ENCODE measurements at regions not wholly inside any gene's neighbourhood (a gene's known extent, or its start where the extent isn't known, plus 50 kb on each side); places are given as distances from the start of the nearest gene placed in this dataset.

DNA sequence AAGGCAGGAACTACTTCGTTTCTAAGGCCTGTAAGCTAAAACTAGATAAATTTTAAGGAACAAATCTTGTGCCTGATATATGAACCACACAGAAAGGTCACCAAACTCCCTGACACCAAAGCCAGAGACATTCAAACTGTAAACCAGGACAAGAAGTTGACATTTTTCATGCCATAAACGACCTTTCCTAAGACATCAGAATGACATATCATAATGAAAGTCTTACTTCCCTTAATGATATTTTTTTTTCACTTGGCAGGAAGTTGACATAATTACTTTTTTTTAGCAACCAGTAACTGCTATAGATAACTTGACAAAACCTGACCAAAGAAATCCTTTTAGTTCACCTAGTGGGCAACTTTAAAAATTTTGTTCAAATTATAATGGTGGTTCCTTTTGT lies 231.5 kb upstream of the AGTR2 start:
- no peak for DNase-seq
- peaks cover 0 to 5% (median 0%) of the 10 kb centered on the region in 6 donors for H3K9me3 Mint-ChIP-seq
- no peak overlapping the region for H3K27ac Mint-ChIP-seq
- H3K36me3 Mint-ChIP-seq, result no peaks in the 10 kb centered on the region
- H3K27me3 Mint-ChIP-seq (ENCODE audit: low read depth in 3 of 3), result peaks cover 0 to 13% (median 7%) of the 10 kb centered on the region in 3 donors
- no peak overlapping the region for H3K4me3 Mint-ChIP-seq
- H3K4me1 Mint-ChIP-seq, result peaks cover 3 to 11% of the 10 kb centered on the region in 2 donors

DNA sequence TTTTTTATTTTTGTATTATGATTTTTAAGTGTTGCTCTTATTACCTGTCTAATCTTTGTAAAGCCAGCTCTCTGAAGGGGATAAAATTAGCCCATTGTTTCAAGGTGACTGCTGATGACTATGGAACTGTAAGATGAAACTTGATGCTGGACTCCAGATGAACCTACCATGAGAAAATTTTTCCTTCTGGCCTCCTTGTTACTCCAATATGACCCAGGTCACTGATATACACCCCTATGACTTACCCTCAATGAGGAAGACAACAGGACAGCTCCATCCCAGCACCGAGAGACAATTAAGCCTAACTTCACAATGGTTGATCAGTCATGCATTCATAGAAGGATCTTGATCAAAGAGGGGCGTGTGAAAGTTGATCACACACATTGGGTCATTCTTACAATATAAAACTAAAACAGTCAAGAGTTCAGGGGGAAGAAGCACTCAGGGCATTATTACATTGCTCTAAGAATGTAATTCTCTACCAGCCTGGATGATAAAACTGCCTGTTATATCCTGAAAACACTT lies 230.8 kb upstream of the AGTR2 start:
- no peak for DNase-seq
- H3K27ac Mint-ChIP-seq, result no peak overlapping the region
- H3K36me3 Mint-ChIP-seq, result no peaks in the 10 kb centered on the region
- no peak overlapping the region for H3K4me3 Mint-ChIP-seq
- H3K27me3 Mint-ChIP-seq (ENCODE audit: low read depth in 3 of 3), result peaks cover 0 to 10% (median 7%) of the 10 kb centered on the region in 3 donors
- peaks cover 0 to 5% (median 0%) of the 10 kb centered on the region in 6 donors for H3K9me3 Mint-ChIP-seq
- peaks cover 3 to 11% of the 10 kb centered on the region in 2 donors for H3K4me1 Mint-ChIP-seq

DNA sequence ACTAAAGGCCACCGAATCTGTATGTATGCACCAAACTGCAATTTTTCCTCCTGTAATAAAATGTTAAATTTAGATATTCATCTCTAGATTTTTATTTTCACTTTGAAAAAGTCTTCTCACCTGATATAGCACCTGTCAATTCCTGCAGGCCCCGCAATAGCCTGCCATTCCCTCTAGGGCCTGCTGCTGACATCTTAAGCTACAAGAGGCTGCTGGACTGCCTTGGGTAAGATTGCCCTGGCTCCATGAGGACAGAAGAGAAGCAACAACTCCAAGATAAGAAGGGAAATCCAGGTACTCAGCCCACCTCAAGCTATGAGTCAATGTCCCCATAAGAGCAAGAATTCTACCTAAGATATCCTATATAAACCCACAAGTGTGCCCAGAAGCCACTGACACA lies 230.2 kb upstream of the AGTR2 start:
- Mint-ChIP-seq H3K36me3 (no peaks in the 10 kb centered on the region), H3K27ac (no peak overlapping the region), H3K9me3 (peaks cover 0 to 5% (median under 1%) of the 10 kb centered on the region in 6 donors), H3K4me3 (no peak overlapping the region), H3K27me3 (ENCODE audit: low read depth in 3 of 3) (peaks cover 0 to 10% (median 7%) of the 10 kb centered on the region in 3 donors), H3K4me1 (peaks cover 3 to 11% of the 10 kb centered on the region in 2 donors)
- no peak for DNase-seq

DNA sequence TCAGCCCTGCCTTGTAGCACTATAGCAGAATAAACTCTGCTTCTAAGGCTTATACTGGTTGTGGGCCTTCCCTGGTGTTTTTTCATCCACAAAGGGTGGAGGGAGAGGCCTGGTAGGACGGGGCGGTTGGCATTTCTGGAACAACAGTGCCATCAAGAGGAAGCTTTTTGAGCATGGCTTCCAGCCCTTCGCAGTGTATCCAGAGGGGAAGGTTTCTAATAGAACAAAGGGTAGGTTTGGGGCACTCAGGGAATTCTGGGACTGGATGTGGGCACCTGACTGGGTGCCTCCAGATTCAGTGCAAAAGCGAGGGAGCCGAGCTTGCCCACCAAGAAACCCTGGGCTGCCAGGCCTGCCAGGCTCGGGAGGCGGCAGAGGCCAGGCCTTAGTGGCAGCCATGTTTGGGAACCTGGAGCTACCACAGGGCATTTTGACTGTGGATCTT lies 229.6 kb upstream of the AGTR2 start:
- Mint-ChIP-seq H3K27ac (no peak overlapping the region), H3K36me3 (no peaks in the 10 kb centered on the region), H3K9me3 (peaks cover 0 to 5% (median under 1%) of the 10 kb centered on the region in 6 donors), H3K4me3 (no peak overlapping the region), H3K27me3 (ENCODE audit: low read depth in 3 of 3) (peaks cover 0 to 10% (median 4%) of the 10 kb centered on the region in 3 donors), H3K4me1 (peaks cover 3 to 11% of the 10 kb centered on the region in 2 donors)
- DNase-seq, result peak; percentile 60 to 71 (median 67)

DNA sequence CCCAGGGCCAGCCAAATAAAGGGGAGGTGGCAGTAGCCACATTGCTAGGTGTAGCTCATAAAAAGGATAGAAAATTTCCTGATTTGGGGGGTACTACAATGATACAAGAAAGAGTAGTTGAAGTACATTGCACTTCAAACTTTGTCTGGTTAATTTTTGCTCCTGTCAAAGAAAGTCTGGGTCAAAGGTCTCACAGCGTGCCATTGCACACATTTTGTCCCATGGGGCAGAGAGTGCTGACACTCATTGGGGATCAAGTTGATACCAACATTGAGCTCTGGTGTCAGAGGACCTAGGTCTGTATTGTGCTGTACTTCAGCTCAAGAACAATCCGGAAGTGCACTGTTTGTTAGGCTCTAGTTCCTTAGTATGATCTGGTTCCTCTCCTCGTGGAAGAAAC lies 229.2 kb upstream of the AGTR2 start:
- H3K4me1 Mint-ChIP-seq, result peaks cover 3 to 11% of the 10 kb centered on the region in 2 donors
- peaks cover 0 to 10% (median under 1%) of the 10 kb centered on the region in 3 donors for H3K27me3 Mint-ChIP-seq (ENCODE audit: low read depth in 3 of 3)
- no peak for DNase-seq
- no peak overlapping the region for H3K27ac Mint-ChIP-seq
- H3K4me3 Mint-ChIP-seq, result no peak overlapping the region
- H3K9me3 Mint-ChIP-seq, result peaks cover 0 to 3% (median 2%) of the 10 kb centered on the region in 6 donors
- H3K36me3 Mint-ChIP-seq, result no peaks in the 10 kb centered on the region

GRCh38 chrX:115946059-115946458 lies 224.5 kb upstream of the AGTR2 start:
- peaks cover 0 to 1% of the 10 kb centered on the region in 2 donors for H3K4me1 Mint-ChIP-seq
- H3K27ac Mint-ChIP-seq, result no peak overlapping the region
- peaks cover 0 to 5% (median 2%) of the 10 kb centered on the region in 6 donors for H3K9me3 Mint-ChIP-seq
- peaks cover 0 to 7% (median 6%) of the 10 kb centered on the region in 3 donors for H3K27me3 Mint-ChIP-seq (ENCODE audit: low read depth in 3 of 3)
- DNase-seq, result no peak
- H3K4me3 Mint-ChIP-seq, result no peak overlapping the region
- H3K36me3 Mint-ChIP-seq, result no peaks in the 10 kb centered on the region

- peaks cover 0 to 6% (median 6%) of the 10 kb centered on the region in 3 donors for H3K27me3 Mint-ChIP-seq (ENCODE audit: low read depth in 3 of 3)
- H3K27ac Mint-ChIP-seq, result no peak overlapping the region
- no peak for DNase-seq
Observed at GRCh38 chrX:115948018-115948923, 222.3 kb upstream of the AGTR2 start.

GRCh38 chrX:115949900-115950822 lies 220.4 kb upstream of the AGTR2 start:
- Mint-ChIP-seq H3K4me1 (no peaks in the 10 kb centered on the region), H3K4me3 (no peak overlapping the region)
- peak in 2 of 3 donors; percentile 14 to 18 for DNase-seq

More at GRCh38 chrX:115948018-115948923, 222.3 kb upstream of the AGTR2 start:
- H3K9me3 Mint-ChIP-seq, result peaks cover 0 to 5% (median 2%) of the 10 kb centered on the region in 6 donors
- no peak overlapping the region for H3K4me3 Mint-ChIP-seq
- no peaks in the 10 kb centered on the region for H3K36me3 Mint-ChIP-seq
- no peaks in the 10 kb centered on the region for H3K4me1 Mint-ChIP-seq

DNA sequence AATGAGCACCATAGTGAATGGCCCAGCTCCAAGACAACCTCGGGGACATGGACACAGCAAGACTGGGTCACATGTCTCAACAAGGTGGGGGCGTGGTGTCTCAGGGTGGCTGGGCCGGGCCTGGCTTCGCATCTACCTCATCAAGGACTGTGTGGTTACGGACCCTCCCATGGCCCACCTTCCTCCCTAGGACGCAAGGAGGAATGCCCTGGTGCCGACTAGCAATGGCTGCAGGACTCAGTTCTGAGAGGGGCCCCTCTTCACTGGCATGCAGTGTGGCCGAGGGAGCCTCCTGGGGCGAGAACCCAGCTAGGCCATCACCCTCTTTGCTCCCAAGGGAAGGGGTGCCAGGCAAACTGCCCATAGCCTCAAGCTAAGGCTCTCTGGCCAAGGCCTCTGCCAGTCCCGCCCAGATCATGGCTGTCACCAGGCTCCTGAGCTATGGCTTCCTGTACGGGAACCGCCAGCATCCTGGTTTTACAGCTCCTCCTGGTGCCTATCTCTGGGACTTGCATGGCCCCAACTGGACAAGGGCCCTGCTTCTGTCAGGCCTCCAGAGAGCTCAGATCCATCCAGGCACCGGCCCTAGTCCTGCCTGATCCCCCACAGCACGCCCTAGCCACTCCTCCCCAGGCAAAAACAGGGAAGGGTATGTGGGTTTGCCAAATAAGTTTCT lies 218.0 kb upstream of the AGTR2 start:
- H3K27me3 Mint-ChIP-seq (ENCODE audit: low read depth in 3 of 3), result peaks cover 0 to 9% (median 2%) of the 10 kb centered on the region in 3 donors
- H3K27ac Mint-ChIP-seq, result no peak overlapping the region

More at GRCh38 chrX:115949900-115950822, 220.4 kb upstream of the AGTR2 start:
- Mint-ChIP-seq H3K27me3 (ENCODE audit: low read depth in 3 of 3) (peaks cover 0 to 6% (median 2%) of the 10 kb centered on the region in 3 donors), H3K36me3 (no peaks in the 10 kb centered on the region), H3K27ac (no peak overlapping the region), H3K9me3 (peaks cover 0 to 5% (median 2%) of the 10 kb centered on the region in 6 donors)

GRCh38 chrX:115957862-115958490 lies 212.6 kb upstream of the AGTR2 start:
- no peak for DNase-seq
- H3K27me3 Mint-ChIP-seq (ENCODE audit: low read depth in 3 of 3), result peaks cover 0 to 6% (median 4%) of the 10 kb centered on the region in 3 donors
- no peak overlapping the region for H3K27ac Mint-ChIP-seq
- H3K9me3 Mint-ChIP-seq, result peaks cover 0 to 6% (median 2%) of the 10 kb centered on the region in 6 donors
- H3K36me3 Mint-ChIP-seq, result no peaks in the 10 kb centered on the region
- no peaks in the 10 kb centered on the region for H3K4me1 Mint-ChIP-seq
- H3K4me3 Mint-ChIP-seq, result no peak overlapping the region

More for the DNA sequence above, 218.0 kb upstream of the AGTR2 start:
- no peaks in the 10 kb centered on the region for H3K4me1 Mint-ChIP-seq
- H3K4me3 Mint-ChIP-seq, result no peak overlapping the region
- no peak for DNase-seq
- H3K9me3 Mint-ChIP-seq, result peaks cover 0 to 5% (median 2%) of the 10 kb centered on the region in 6 donors
- no peaks in the 10 kb centered on the region for H3K36me3 Mint-ChIP-seq

DNA sequence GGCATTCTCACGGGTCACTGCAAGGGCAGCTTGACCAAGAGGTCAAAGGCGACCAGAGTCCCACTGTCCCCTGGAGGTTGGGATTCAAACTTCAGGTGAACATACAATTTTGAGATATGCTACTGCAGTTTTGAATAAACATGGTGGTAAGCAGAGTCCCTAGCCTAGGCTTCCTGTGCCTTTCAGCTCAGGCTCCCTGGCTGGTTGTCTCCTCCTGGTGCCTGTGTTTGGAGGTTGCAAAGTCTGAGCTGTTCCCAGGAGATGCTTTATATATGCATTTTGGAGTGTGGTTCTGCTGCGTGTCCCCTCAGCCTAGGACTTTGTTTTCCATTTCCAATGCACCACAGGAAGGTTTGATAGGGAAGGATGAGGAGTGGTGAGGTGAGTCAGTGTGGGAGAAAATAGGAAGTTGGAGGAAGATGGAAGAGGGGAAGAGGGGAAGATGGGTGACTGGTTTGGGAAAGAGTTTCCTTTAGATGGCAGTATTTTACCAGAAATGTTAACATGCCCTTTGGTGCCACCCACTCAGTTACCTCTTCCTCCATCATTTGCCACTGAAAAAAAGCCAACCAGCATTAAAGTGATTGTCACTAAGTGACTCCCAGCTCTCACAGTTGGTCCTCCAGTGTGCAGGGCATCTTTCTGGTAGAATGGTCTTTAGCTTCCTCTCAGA lies 211.7 kb upstream of the AGTR2 start:
- no peak overlapping the region for H3K4me3 Mint-ChIP-seq
- H3K27me3 Mint-ChIP-seq (ENCODE audit: low read depth in 3 of 3), result peaks cover 0 to 6% (median 4%) of the 10 kb centered on the region in 3 donors
- H3K9me3 Mint-ChIP-seq, result peaks cover 0 to 6% (median 2%) of the 10 kb centered on the region in 6 donors
- H3K27ac Mint-ChIP-seq, result no peak overlapping the region
- no peaks in the 10 kb centered on the region for H3K4me1 Mint-ChIP-seq
- no peak for DNase-seq
- no peaks in the 10 kb centered on the region for H3K36me3 Mint-ChIP-seq

- Mint-ChIP-seq H3K4me3 (no peak overlapping the region), H3K9me3 (peaks cover 0 to 6% (median 1%) of the 10 kb centered on the region in 6 donors), H3K27me3 (ENCODE audit: low read depth in 3 of 3) (peaks cover 0 to 6% (median 4%) of the 10 kb centered on the region in 3 donors), H3K36me3 (no peaks in the 10 kb centered on the region), H3K4me1 (no peaks in the 10 kb centered on the region), H3K27ac (no peak overlapping the region)
- DNase-seq, result no peak
Observed at GRCh38 chrX:115960440-115961084, 210.0 kb upstream of the AGTR2 start.

Data from immature natural killer cell (primary cell).